ENCODE measurements at regions not wholly inside any gene's neighbourhood (a gene's known extent, or its start where the extent isn't known, plus 50 kb on each side); places are given as distances from the start of the nearest gene placed in this dataset.

DNA sequence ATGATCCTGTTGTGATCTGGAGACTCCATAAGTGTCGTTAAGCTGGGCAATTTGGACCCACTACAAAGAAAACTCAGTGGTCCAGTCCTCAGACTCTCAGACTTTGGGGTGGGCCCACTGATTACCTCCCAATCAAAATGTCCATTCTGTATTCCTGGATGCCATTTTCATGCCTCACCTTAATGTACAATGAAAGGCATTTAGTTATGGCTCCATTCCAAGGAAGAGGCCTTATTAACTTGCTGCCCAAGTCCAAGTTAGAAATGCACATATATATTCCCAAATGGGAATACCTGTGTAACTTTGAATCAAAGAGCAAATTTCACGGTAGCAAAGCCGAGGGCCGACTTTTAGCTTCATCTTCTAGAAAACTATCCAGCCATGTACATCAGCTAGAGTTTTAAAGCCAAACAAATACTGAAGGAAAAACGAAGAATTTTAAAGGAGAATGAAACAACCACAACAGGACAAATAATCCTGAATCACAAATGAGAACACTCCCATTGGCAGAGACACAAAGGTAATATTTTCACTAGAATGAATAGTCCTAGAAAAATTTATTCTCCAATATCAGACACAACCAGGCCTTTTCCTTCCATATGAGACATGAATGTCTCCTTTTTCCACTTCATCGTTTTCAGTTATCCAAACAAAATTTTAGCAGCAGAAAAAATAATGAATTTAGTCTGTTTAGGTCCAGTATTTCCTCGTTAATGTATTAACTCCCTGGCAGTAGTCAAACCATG, 63.7 kb upstream of the HHIP start:
- H3K4me1 ChIP-seq (ENCODE audit: insufficient read depth, low read length) = peaks cover 20% of the 10 kb centered on the region
- no peak overlapping the region for H3K27ac ChIP-seq (ENCODE audit: extremely low read length, insufficient read depth, low read length)
- no peak for TF ChIP-seq ZNF816 (CRISPR knock-in tag; IDR thresholded peaks at IDR 0.05; ENCODE audit: borderline replicate concordance)
- no peak for TF ChIP-seq ZNF883 (CRISPR knock-in tag; IDR thresholded peaks at IDR 0.05; ENCODE audit: not compliant biosample characterization)
- no peak for TF ChIP-seq KMT2B (CRISPR knock-in tag; IDR thresholded peaks at IDR 0.05)
- no peak for TF ChIP-seq DNMT3B (CRISPR knock-in tag; conservative IDR thresholded peaks at IDR 0.05)
- TF ChIP-seq SP5 (CRISPR knock-in tag; IDR thresholded peaks at IDR 0.05; ENCODE audit: borderline replicate concordance, low read depth) = no peak
- TF ChIP-seq BRD4 (CRISPR knock-in tag; IDR thresholded peaks at IDR 0.05) = no peak
- TF ChIP-seq ZNF616 (CRISPR knock-in tag; IDR thresholded peaks at IDR 0.05; ENCODE audit: low read depth) = no peak
- TF ChIP-seq NCOA5 (CRISPR knock-in tag; IDR thresholded peaks at IDR 0.05) = no peak
- TF ChIP-seq ZNF484 (CRISPR knock-in tag; IDR thresholded peaks at IDR 0.05; ENCODE audit: borderline replicate concordance, low read depth) = no peak
- POLR2A ChIA-PET = no interaction called here
- no peak overlapping the region; the same call in 1 of the 2 replicates for H3K4me2 ChIP-seq (ENCODE audit: low read depth, low read length)
- intact Hi-C loops (cut with micrococcal nuclease; ENCODE audit: unreplicated experiment) (no loop called here), in situ Hi-C loops (cut with HindIII; ENCODE audit: extremely low pct_ligation_motif_present, low pct_unique_long_range_greater_than_20kb) (no loop called here)
- WGBS (ENCODE audit: low lambda C conversion rate) = 38% methylated on average over 7 of the region's 7 CpGs
- FAIRE-seq = no peak
- H3K79me2 ChIP-seq (ENCODE audit: insufficient read depth, low read length) = no peaks in the 10 kb centered on the region
- H3K9me3 ChIP-seq (ENCODE audit: low read length) = no peaks in the 10 kb centered on the region
- ATAC-seq = no peak
- no peaks in the 10 kb centered on the region for H3K36me3 ChIP-seq (replicated peaks in 1 of 2; ENCODE audit: control insufficient read depth in 1 of 2, insufficient read depth in 2 of 2, low read length in 2 of 2)
- H2AFZ ChIP-seq (ENCODE audit: low read length) = no peak overlapping the region
- no TSS peak for BruUV-seq (replicated peaks)
- CTCF ChIA-PET (ENCODE audit: low intra/inter-chr PET ratio, low total read pairs) = no interaction called here
- DNase-seq (ENCODE audit: low spot score) = no peak
- H3K27me3 ChIP-seq (ENCODE audit: control insufficient read depth in 1 of 2, insufficient read depth in 2 of 2, low read length in 2 of 2) = no peaks in the 10 kb centered on the region
- H3K4me3 ChIP-seq (replicated peaks in 1 of 3; ENCODE audit: insufficient read depth in 1 of 3, low read depth in 2 of 3, low read length in 3 of 3) = no peak overlapping the region
- no peaks in the 10 kb centered on the region for H4K20me1 ChIP-seq (ENCODE audit: insufficient read depth, low read length)
- no peak overlapping the region for H3K9ac ChIP-seq (ENCODE audit: insufficient read depth, low read depth, low read length)

DNA sequence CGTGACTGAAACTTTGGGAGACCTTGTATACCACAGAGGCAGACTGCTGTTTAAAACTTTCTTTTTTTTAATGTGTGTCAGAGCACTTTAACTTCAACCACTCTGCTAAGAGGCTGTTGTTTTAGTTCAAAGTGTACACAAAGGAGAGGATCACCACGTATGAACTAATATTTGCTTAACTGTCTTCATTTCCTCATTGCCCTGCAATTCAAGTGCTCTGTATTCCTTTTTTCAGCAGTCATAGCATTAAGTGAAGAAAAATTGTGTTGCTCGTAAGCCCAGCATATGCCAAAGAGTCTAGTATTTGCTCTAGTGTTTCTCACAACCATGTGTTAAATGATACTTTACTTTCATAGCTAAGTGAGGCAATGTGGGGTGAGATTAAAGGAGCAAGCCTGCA, 63.0 kb upstream of the HHIP start:
- in situ Hi-C loops (cut with HindIII; ENCODE audit: extremely low pct_ligation_motif_present, low pct_unique_long_range_greater_than_20kb) (no loop called here), intact Hi-C loops (cut with micrococcal nuclease; ENCODE audit: unreplicated experiment) (no loop called here)
- CTCF ChIA-PET (ENCODE audit: low intra/inter-chr PET ratio, low total read pairs) = no interaction called here
- Histone ChIP-seq H3K27me3 (ENCODE audit: control insufficient read depth in 1 of 2, insufficient read depth in 2 of 2, low read length in 2 of 2) (no peaks in the 10 kb centered on the region), H2AFZ (ENCODE audit: low read length) (no peak overlapping the region), H3K36me3 (replicated peaks in 1 of 2; ENCODE audit: control insufficient read depth in 1 of 2, insufficient read depth in 2 of 2, low read length in 2 of 2) (no peaks in the 10 kb centered on the region), H3K4me3 (replicated peaks in 1 of 3; ENCODE audit: insufficient read depth in 1 of 3, low read depth in 2 of 3, low read length in 3 of 3) (no peak overlapping the region), H3K79me2 (ENCODE audit: insufficient read depth, low read length) (no peaks in the 10 kb centered on the region), H3K4me2 (ENCODE audit: low read depth, low read length) (peak overlapping the region; percentile 18; the same call in 1 of the 2 replicates), H3K9ac (ENCODE audit: insufficient read depth, low read depth, low read length) (no peak overlapping the region), H3K4me1 (ENCODE audit: insufficient read depth, low read length) (peaks cover 20% of the 10 kb centered on the region), H3K27ac (ENCODE audit: extremely low read length, insufficient read depth, low read length) (no peak overlapping the region), H4K20me1 (ENCODE audit: insufficient read depth, low read length) (no peaks in the 10 kb centered on the region), H3K9me3 (ENCODE audit: low read length) (no peaks in the 10 kb centered on the region)
- DNase-seq (ENCODE audit: low spot score) (peak; percentile 24), ATAC-seq (peak; percentile 88), FAIRE-seq (no peak)
- 2% methylated on average over 3 of the region's 3 CpGs for WGBS (ENCODE audit: low lambda C conversion rate)
- BruUV-seq (replicated peaks) = no TSS peak
- POLR2A ChIA-PET = no interaction called here
- TF ChIP-seq GATAD2A (CRISPR knock-in tag; IDR thresholded peaks at IDR 0.05) (peak; percentile 31; the same call in 1 of the 2 replicates), IKZF1 (IDR thresholded peaks at IDR 0.05) (no peak)
- TF ChIP-seq, protein P1, sequence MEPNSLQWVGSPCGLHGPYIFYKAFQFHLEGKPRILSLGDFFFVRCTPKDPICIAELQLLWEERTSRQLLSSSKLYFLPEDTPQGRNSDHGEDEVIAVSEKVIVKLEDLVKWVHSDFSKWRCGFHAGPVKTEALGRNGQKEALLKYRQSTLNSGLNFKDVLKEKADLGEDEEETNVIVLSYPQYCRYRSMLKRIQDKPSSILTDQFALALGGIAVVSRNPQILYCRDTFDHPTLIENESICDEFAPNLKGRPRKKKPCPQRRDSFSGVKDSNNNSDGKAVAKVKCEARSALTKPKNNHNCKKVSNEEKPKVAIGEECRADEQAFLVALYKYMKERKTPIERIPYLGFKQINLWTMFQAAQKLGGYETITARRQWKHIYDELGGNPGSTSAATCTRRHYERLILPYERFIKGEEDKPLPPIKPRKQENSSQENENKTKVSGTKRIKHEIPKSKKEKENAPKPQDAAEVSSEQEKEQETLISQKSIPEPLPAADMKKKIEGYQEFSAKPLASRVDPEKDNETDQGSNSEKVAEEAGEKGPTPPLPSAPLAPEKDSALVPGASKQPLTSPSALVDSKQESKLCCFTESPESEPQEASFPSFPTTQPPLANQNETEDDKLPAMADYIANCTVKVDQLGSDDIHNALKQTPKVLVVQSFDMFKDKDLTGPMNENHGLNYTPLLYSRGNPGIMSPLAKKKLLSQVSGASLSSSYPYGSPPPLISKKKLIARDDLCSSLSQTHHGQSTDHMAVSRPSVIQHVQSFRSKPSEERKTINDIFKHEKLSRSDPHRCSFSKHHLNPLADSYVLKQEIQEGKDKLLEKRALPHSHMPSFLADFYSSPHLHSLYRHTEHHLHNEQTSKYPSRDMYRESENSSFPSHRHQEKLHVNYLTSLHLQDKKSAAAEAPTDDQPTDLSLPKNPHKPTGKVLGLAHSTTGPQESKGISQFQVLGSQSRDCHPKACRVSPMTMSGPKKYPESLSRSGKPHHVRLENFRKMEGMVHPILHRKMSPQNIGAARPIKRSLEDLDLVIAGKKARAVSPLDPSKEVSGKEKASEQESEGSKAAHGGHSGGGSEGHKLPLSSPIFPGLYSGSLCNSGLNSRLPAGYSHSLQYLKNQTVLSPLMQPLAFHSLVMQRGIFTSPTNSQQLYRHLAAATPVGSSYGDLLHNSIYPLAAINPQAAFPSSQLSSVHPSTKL (CRISPR knock-in tag; IDR thresholded peaks at IDR 0.05) = peak; percentile 66
